Ascending aorta (tissue), 2 donors: ENCODE measurements at regions not wholly inside any gene's neighbourhood (a gene's known extent, or its start where the extent isn't known, plus 50 kb on each side); places are given as distances from the start of the nearest gene placed in this dataset.

Source experiments
- DNase-seq, 2 donors: peaks; one replicate each; pipeline ENCODE4 v3.0.0-alpha.2; 2019; ENCODE audit warnings: low spot score in 2 of 2
- H3K27ac ChIP-seq, 2 donors: fragments of 200-600 bp; sonication (generic); one replicate each; pipeline ENCODE4 v1.5.1; 2016 to 2017; ENCODE audit warnings: mild to moderate bottlenecking in 1 of 2
- H3K27me3 ChIP-seq: fragments of 200-600 bp; sonication (generic); one replicate; pipeline ENCODE4 v1.5.1; 2017
- H3K36me3 ChIP-seq, 2 donors: fragments of 200-600 bp; sonication (generic); one replicate each; pipeline ENCODE4 v1.5.1; 2016
- H3K4me1 ChIP-seq, 2 donors: fragments of 200-600 bp; sonication (generic); one replicate each; pipeline ENCODE4 v1.5.1; 2016 to 2017; ENCODE audit warnings: mild to moderate bottlenecking in 1 of 2
- H3K4me3 ChIP-seq, 2 donors: fragments of 200-600 bp; sonication (generic); one replicate each; pipeline ENCODE4 v1.5.1; 2016 to 2017; ENCODE audit warnings: mild to moderate bottlenecking in 1 of 2
- H3K9me3 ChIP-seq, 2 donors: fragments of 200-600 bp; sonication (generic); one replicate each; pipeline ENCODE4 v1.5.1; 2016
- CTCF ChIP-seq, 3 experiments: fragments of 200-600 bp in 2 of 3; fragments of 450-650 bp in 1 of 3; sonication (generic) in 2 of 3; IDR thresholded peaks; one replicate each; pipeline ENCODE4 v1.5.1; 2016 to 2019; ENCODE audit warnings: antibody characterized with exemption in 3 of 3, mild to moderate bottlenecking in 1 of 3, moderate library complexity in 1 of 3
- intact Hi-C: fragments of 100-400 bp; cut with DNase I; formaldehyde crosslinking; loops from one replicate; pipeline ENCODE4 v1.15.1; 2023

DNA sequence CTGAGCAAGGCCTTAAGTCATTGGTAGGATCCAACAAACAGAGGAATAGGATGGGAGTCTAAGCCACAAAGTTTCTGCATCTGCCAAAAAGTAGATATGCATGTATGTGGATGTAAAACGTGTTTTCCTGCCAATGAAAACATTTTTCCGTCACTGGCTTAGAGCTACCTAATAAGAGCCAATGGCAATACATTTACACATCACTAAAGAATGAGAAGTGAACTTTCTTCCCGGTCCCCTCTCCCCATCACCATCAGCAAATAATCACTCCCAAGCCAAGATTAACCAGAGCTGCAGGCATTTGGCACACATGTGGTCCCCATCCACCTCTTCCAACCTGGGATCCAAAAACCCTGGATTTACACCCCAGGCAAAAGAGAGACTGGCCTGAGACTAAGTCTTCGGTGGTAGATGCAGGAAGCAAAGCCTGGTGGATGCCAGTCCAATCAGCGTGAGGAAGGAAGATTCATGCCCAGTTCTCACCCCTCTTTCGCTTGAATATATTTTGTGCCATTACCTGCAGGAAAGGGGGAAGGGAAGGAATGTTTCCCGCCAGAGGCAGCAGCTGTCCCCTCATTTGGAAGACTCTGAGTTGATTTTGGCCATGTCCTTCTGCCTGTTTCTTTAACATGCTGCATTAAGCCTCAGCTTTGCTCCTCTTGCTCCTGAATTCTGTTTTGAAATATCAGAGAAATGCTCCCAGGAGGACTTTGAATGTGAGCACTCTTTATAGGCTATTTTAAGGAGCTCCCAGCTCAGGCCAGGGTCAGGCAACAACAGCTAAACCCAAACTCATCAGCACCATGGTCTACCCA is 131.4 kb downstream of the CHIC2 start:
- Histone ChIP-seq H3K9me3 (no peaks in the 10 kb centered on the region), H3K27me3 (no peaks in the 10 kb centered on the region), H3K27ac (peak overlapping the region; percentile 8 to 58), H3K4me1 (peaks cover 0 to 11% of the 10 kb centered on the region in 2 donors), H3K4me3 (peak overlapping the region in 1 of 2 donors; percentile 20), H3K36me3 (no peaks in the 10 kb centered on the region)
- TF ChIP-seq CTCF (IDR thresholded peaks at IDR 0.05): no peak
- DNase-seq: no peak
- intact Hi-C loops: loop anchor here (2.0 to 5.0 kb wide), 3 partner anchors 132 to 299 kb away; partner anchors contain the start of genes CHIC2 and GSX2

DNA sequence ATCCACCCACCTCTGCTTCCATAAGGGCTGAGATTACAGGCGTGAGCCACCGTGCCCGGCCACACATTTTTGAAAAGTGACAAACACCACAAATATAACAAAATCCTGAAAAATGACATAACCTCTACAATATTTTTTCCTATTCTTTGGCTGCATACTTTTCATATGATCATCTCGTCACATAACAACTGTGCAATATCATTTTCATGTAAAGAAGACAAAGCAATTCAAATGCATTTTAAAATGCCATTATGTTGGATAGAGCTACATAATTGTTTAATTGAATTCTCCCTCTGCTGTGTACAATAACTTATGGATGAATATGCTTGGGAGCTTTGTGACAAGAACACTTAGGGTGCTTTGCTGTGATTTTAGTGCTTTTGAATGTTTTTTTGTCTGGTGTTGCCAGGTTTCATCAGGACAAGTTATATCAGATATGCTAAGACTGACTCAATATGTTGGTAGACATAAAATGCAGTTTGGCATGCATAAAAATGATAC is 132.9 kb downstream of the CHIC2 start:
- H3K4me3 ChIP-seq: no peak overlapping the region
- no peak for DNase-seq
- no peak for TF ChIP-seq CTCF (IDR thresholded peaks at IDR 0.05)
- H3K27me3 ChIP-seq: no peaks in the 10 kb centered on the region
- intact Hi-C loops: loop anchor here (5.0 kb wide), 2 partner anchors 171 to 301 kb away; partner anchors contain the start of gene GSX2
- peaks cover 0 to 11% of the 10 kb centered on the region in 2 donors for H3K4me1 ChIP-seq
- H3K36me3 ChIP-seq: no peaks in the 10 kb centered on the region
- H3K27ac ChIP-seq: no peak overlapping the region
- H3K9me3 ChIP-seq: no peaks in the 10 kb centered on the region

GRCh38 chr4:53929955-53930798 is 134.2 kb downstream of the CHIC2 start:
- DNase-seq: peak; percentile 23 to 90
- H3K4me1 ChIP-seq: peaks cover 0 to 11% of the 10 kb centered on the region in 2 donors
- no peak overlapping the region for H3K4me3 ChIP-seq
- H3K27ac ChIP-seq: no peak overlapping the region
- intact Hi-C loops: loop anchor here (1.0 to 5.0 kb wide), 4 partner anchors 15 to 302 kb away; partner anchors contain the start of gene GSX2
- no peaks in the 10 kb centered on the region for H3K36me3 ChIP-seq
- H3K27me3 ChIP-seq: no peaks in the 10 kb centered on the region
- H3K9me3 ChIP-seq: no peaks in the 10 kb centered on the region
- peak; percentile 62 to 86 (median 62) for TF ChIP-seq CTCF (IDR thresholded peaks at IDR 0.05)

GRCh38 chr4:53929311-53929710 is 135.1 kb downstream of the CHIC2 start:
- no peak for DNase-seq
- Histone ChIP-seq H3K36me3 (no peaks in the 10 kb centered on the region), H3K9me3 (no peaks in the 10 kb centered on the region), H3K4me3 (no peak overlapping the region), H3K27me3 (no peaks in the 10 kb centered on the region), H3K4me1 (peaks cover 0 to 11% of the 10 kb centered on the region in 2 donors), H3K27ac (no peak overlapping the region)
- no peak for TF ChIP-seq CTCF (IDR thresholded peaks at IDR 0.05)
- intact Hi-C loops: loop anchor here (2.0 kb wide), 1 partner anchor 15 kb away; no protein-coding TSS in a partner anchor

DNA sequence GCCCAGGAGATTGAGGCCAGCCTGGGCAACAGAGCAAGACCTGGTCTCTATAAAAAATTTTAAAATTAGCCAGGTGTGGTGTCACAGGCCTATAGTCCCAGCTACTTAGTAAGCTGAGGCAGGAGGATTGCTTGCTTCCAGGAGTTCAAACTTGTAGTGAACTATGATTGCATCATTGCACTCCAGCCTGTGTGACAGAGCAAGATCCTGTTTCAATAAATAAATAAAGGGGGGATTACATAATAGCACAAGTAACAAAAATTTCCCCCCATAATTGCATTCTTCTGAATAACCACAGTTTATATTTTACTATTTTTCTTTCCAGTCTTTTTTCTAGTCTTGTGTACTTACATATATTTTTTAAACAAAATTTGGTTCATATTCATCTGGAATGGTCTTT is 135.6 kb downstream of the CHIC2 start:
- DNase-seq: no peak
- no peaks in the 10 kb centered on the region for H3K27me3 ChIP-seq
- H3K36me3 ChIP-seq: no peaks in the 10 kb centered on the region
- no peak overlapping the region for H3K4me3 ChIP-seq
- TF ChIP-seq CTCF (IDR thresholded peaks at IDR 0.05): no peak
- no peak overlapping the region for H3K27ac ChIP-seq
- no peaks in the 10 kb centered on the region for H3K9me3 ChIP-seq
- peaks cover 0 to 11% of the 10 kb centered on the region in 2 donors for H3K4me1 ChIP-seq
- intact Hi-C loops: loop anchor here (2.0 kb wide), 1 partner anchor 14 kb away; no protein-coding TSS in a partner anchor
